Rectal smooth muscle tissue (tissue), 1 donor: ENCODE measurements at regions not wholly inside any gene's neighbourhood (a gene's known extent, or its start where the extent isn't known, plus 50 kb on each side); places are given as distances from the start of the nearest gene placed in this dataset.

Source experiments
- H3K27ac ChIP-seq: one replicate; pipeline ENCODE4 v1.7.0; 2013; ENCODE audit warnings: low read depth, low read length, inconsistent platforms
- H3K27me3 ChIP-seq: one replicate; pipeline ENCODE4 v1.7.0; 2013; ENCODE audit warnings: low read length; ENCODE audit not compliant: control insufficient read depth, insufficient read depth
- H3K36me3 ChIP-seq: one replicate; pipeline ENCODE4 v1.7.0; 2013; ENCODE audit warnings: low read length; ENCODE audit not compliant: control insufficient read depth, insufficient read depth
- H3K4me1 ChIP-seq: one replicate; pipeline ENCODE4 v1.7.0; 2013; ENCODE audit warnings: low read length; ENCODE audit not compliant: control insufficient read depth, insufficient read depth
- H3K4me3 ChIP-seq: one replicate; pipeline ENCODE4 v1.7.0; 2013; ENCODE audit warnings: low read length
- H3K9ac ChIP-seq: one replicate; pipeline ENCODE4 v1.7.0; 2013; ENCODE audit warnings: low read length

- no peaks in the 10 kb centered on the region for H3K36me3 ChIP-seq
- no peaks in the 10 kb centered on the region for H3K27me3 ChIP-seq
- H3K27ac ChIP-seq: no peak overlapping the region
- H3K9ac ChIP-seq: no peak overlapping the region
- no peaks in the 10 kb centered on the region for H3K4me1 ChIP-seq
- no peak overlapping the region for H3K4me3 ChIP-seq
Observed at GRCh38 chr7:91556239-91556638, 292.0 kb downstream of the FZD1 start.

GRCh38 chr7:91556956-91557650 is 292.9 kb downstream of the FZD1 start:
- H3K27me3 ChIP-seq: no peaks in the 10 kb centered on the region
- no peaks in the 10 kb centered on the region for H3K36me3 ChIP-seq
- no peaks in the 10 kb centered on the region for H3K4me1 ChIP-seq
- H3K27ac ChIP-seq: no peak overlapping the region
- no peak overlapping the region for H3K4me3 ChIP-seq
- no peak overlapping the region for H3K9ac ChIP-seq

- no peaks in the 10 kb centered on the region for H3K27me3 ChIP-seq
- H3K36me3 ChIP-seq: no peaks in the 10 kb centered on the region
- no peaks in the 10 kb centered on the region for H3K4me1 ChIP-seq
- no peak overlapping the region for H3K9ac ChIP-seq
- H3K27ac ChIP-seq: no peak overlapping the region
- no peak overlapping the region for H3K4me3 ChIP-seq
Observed at GRCh38 chr7:91557789-91558404, 293.7 kb downstream of the FZD1 start.

GRCh38 chr7:91559947-91560346 is 295.7 kb downstream of the FZD1 start:
- Histone ChIP-seq H3K9ac (no peak overlapping the region), H3K4me3 (no peak overlapping the region), H3K36me3 (no peaks in the 10 kb centered on the region), H3K27ac (no peak overlapping the region), H3K4me1 (no peaks in the 10 kb centered on the region), H3K27me3 (no peaks in the 10 kb centered on the region)

GRCh38 chr7:91564101-91564500 is 299.9 kb downstream of the FZD1 start:
- H3K9ac ChIP-seq: no peak overlapping the region
- no peak overlapping the region for H3K27ac ChIP-seq
- no peaks in the 10 kb centered on the region for H3K36me3 ChIP-seq
- no peak overlapping the region for H3K4me3 ChIP-seq
- no peaks in the 10 kb centered on the region for H3K27me3 ChIP-seq
- H3K4me1 ChIP-seq: peaks cover 5% of the 10 kb centered on the region

- H3K27me3 ChIP-seq: no peaks in the 10 kb centered on the region
- H3K4me1 ChIP-seq: peaks cover 5% of the 10 kb centered on the region
- H3K27ac ChIP-seq: no peak overlapping the region
- no peaks in the 10 kb centered on the region for H3K36me3 ChIP-seq
- no peak overlapping the region for H3K4me3 ChIP-seq
- no peak overlapping the region for H3K9ac ChIP-seq
Observed at GRCh38 chr7:91564541-91564940, 300.3 kb downstream of the FZD1 start.

GRCh38 chr7:91565499-91566401 is 301.5 kb downstream of the FZD1 start:
- no peak overlapping the region for H3K4me3 ChIP-seq
- no peak overlapping the region for H3K27ac ChIP-seq
- peaks cover 10% of the 10 kb centered on the region for H3K4me1 ChIP-seq
- H3K9ac ChIP-seq: no peak overlapping the region
- H3K36me3 ChIP-seq: no peaks in the 10 kb centered on the region
- H3K27me3 ChIP-seq: no peaks in the 10 kb centered on the region

GRCh38 chr7:91566402-91566732 is 302.1 kb downstream of the FZD1 start:
- H3K36me3 ChIP-seq: no peaks in the 10 kb centered on the region
- no peak overlapping the region for H3K4me3 ChIP-seq
- H3K27ac ChIP-seq: no peak overlapping the region
- no peak overlapping the region for H3K9ac ChIP-seq
- H3K27me3 ChIP-seq: no peaks in the 10 kb centered on the region
- peaks cover 10% of the 10 kb centered on the region for H3K4me1 ChIP-seq

GRCh38 chr7:91567081-91568012 is 303.1 kb downstream of the FZD1 start:
- peaks cover 10% of the 10 kb centered on the region for H3K4me1 ChIP-seq
- no peaks in the 10 kb centered on the region for H3K36me3 ChIP-seq
- H3K27ac ChIP-seq: no peak overlapping the region
- no peaks in the 10 kb centered on the region for H3K27me3 ChIP-seq
- H3K4me3 ChIP-seq: no peak overlapping the region
- H3K9ac ChIP-seq: no peak overlapping the region

- no peaks in the 10 kb centered on the region for H3K27me3 ChIP-seq
- H3K27ac ChIP-seq: no peak overlapping the region
- H3K36me3 ChIP-seq: no peaks in the 10 kb centered on the region
- no peak overlapping the region for H3K9ac ChIP-seq
- H3K4me3 ChIP-seq: no peak overlapping the region
- peaks cover 10% of the 10 kb centered on the region for H3K4me1 ChIP-seq
Observed at GRCh38 chr7:91568138-91568537, 303.9 kb downstream of the FZD1 start.

- peaks cover 10% of the 10 kb centered on the region for H3K4me1 ChIP-seq
- H3K27me3 ChIP-seq: no peaks in the 10 kb centered on the region
- H3K4me3 ChIP-seq: no peak overlapping the region
- no peaks in the 10 kb centered on the region for H3K36me3 ChIP-seq
- no peak overlapping the region for H3K9ac ChIP-seq
- H3K27ac ChIP-seq: no peak overlapping the region
Observed at GRCh38 chr7:91569728-91570457, 305.7 kb downstream of the FZD1 start.
